NCI-H2227 (cell line): ENCODE measurements at regions not wholly inside any gene's neighbourhood (a gene's known extent, or its start where the extent isn't known, plus 50 kb on each side); places are given as distances from the start of the nearest gene placed in this dataset.

ENCODE experiments used
- DNase-seq: peaks from one replicate; lab custom pipeline; 2025; ENCODE audit not compliant: unreplicated experiment; lab: John Stamatoyannopoulos, UW

DNA sequence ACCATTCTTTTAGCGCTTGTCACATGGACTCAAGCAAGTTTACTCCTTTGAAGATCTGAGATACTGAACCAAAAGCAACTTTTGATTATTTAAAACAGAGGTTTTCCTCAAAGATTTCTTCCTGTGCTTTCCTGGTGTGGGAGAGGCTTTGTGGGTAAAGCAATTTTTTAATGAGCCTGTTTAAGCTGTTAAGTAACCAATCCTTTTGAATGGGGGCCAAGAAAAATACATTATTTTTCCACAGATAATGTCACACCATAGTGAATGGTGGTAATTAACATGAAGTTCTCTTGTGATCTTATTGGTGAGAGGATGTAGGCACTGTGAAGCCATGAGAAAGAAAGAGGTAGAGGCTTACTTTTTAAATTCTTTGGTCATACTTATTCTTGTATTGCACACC is 55.8 kb upstream of the OBI1 start:
- no peak for DNase-seq

DNA sequence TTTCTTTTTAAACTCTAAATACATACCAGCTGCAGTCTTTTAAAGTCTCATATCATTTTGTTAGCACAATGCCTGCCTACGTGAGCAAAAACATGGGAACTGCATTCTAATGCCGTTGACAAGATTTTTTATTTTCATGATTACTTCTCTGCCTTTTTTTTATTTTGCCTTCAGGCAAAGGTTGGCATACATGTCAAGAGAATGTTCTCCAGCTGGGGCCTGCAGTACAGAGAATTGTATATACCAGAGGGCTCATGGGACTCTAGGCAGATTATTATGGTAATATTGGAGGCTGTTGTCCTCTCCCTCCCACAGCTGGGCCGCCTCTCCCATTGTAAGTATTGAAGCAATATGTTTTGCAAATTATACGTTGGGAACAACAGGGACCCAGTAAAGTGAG is 53.9 kb upstream of the OBI1 start:
- no peak for DNase-seq

DNA sequence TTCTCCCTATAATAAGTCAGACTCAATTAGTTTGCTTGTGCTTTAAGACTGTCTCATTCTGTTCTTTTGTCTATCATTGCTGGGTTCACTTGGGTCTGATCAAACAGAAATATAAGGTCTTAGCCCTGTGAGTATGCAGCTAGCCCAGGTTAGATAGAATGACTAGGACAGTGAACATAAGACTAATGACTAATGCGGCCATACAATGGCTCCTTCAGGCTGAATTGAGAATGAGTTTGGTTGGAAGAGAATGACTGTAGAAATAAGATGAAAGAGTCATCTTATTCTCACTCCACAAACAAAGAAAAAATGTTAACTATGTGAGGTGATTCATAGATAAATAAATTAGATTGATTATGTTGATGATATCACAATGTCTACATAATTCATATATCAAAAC is 50.1 kb upstream of the OBI1 start:
- DNase-seq: no peak
